Smooth muscle cell (in vitro differentiated cells): ENCODE measurements at regions not wholly inside any gene's neighbourhood (a gene's known extent, or its start where the extent isn't known, plus 50 kb on each side); places are given as distances from the start of the nearest gene placed in this dataset.

Experiments
- DNase-seq: peaks from one replicate; lab custom pipeline; 2025; ENCODE audit not compliant: unreplicated experiment; lab: John Stamatoyannopoulos, UW
- H2AFZ ChIP-seq: fragments of 200-600 bp; sonication (generic); 2 replicates; pipeline ENCODE4 v1.6.0; 2016; ENCODE audit warnings: antibody characterized with exemption, low read depth, mild to moderate bottlenecking
- H3F3A ChIP-seq: fragments of 200-600 bp; sonication (generic); 2 replicates; pipeline ENCODE4 v1.6.0; 2017; ENCODE audit warnings: antibody characterized with exemption, low read depth
- H3K27ac ChIP-seq: fragments of 200-600 bp; sonication (generic); 2 replicates; pipeline ENCODE4 v1.5.1; 2016; ENCODE audit warnings: low read depth, mild to moderate bottlenecking
- H3K27me3 ChIP-seq: fragments of 200-600 bp; sonication (generic); 2 replicates; pipeline ENCODE4 v1.6.1; 2016; ENCODE audit warnings: low read depth, mild to moderate bottlenecking
- H3K36me3 ChIP-seq: fragments of 200-600 bp; sonication (generic); 2 replicates; pipeline ENCODE4 v1.5.1; 2016; ENCODE audit warnings: low read depth
- H3K4me1 ChIP-seq: fragments of 200-600 bp; sonication (generic); 2 replicates; pipeline ENCODE4 v1.5.1; 2016; ENCODE audit warnings: low read depth
- H3K4me2 ChIP-seq: fragments of 200-600 bp; sonication (generic); 2 replicates; pipeline ENCODE4 v1.6.0; 2016; ENCODE audit warnings: mild to moderate bottlenecking
- H3K4me3 ChIP-seq: fragments of 200-600 bp; sonication (generic); 2 replicates; pipeline ENCODE4 v1.5.1; 2016; ENCODE audit warnings: mild to moderate bottlenecking
- H3K79me2 ChIP-seq: fragments of 200-600 bp; sonication (generic); 2 replicates; pipeline ENCODE4 v1.6.0; 2016; ENCODE audit warnings: low read depth, mild to moderate bottlenecking
- H3K9ac ChIP-seq: fragments of 200-600 bp; sonication (generic); 2 replicates; pipeline ENCODE4 v1.6.0; 2016; ENCODE audit warnings: low read depth
- H3K9me3 ChIP-seq: fragments of 200-600 bp; sonication (generic); replicated peaks from 2 replicates; pipeline ENCODE4 v1.5.1; 2016; ENCODE audit warnings: low read depth
- H4K20me1 ChIP-seq: fragments of 200-600 bp; sonication (generic); 2 replicates; pipeline ENCODE4 v1.6.0; 2016; ENCODE audit warnings: low read depth
- WGBS: methylation state at CpG from one replicate; pipeline ENCODE4 v1.1.7; 2016; ENCODE audit warnings: low lambda C conversion rate; 5-methylcytosine and 5-hydroxymethylcytosine counted together
- TF ChIP-seq, protein P1 (sequence below): fragments of 200-600 bp; sonication (generic); IDR thresholded peaks from 2 replicates; pipeline ENCODE4 v1.5.1; 2017; ENCODE audit warnings: borderline replicate concordance, mild to moderate bottlenecking, antibody characterized with exemption; ENCODE audit not compliant: insufficient read depth, poor library complexity, severe bottlenecking

GRCh38 chr4:114472269-114473032 lies 126.2 kb upstream of the UGT8 start:
- no peak for DNase-seq
- WGBS, result 90% methylated on average over 9 of the region's 9 CpGs
- no peak overlapping the region for H3K4me2 ChIP-seq
- no peaks in the 10 kb centered on the region for H3K4me1 ChIP-seq
- TF ChIP-seq, protein P1, sequence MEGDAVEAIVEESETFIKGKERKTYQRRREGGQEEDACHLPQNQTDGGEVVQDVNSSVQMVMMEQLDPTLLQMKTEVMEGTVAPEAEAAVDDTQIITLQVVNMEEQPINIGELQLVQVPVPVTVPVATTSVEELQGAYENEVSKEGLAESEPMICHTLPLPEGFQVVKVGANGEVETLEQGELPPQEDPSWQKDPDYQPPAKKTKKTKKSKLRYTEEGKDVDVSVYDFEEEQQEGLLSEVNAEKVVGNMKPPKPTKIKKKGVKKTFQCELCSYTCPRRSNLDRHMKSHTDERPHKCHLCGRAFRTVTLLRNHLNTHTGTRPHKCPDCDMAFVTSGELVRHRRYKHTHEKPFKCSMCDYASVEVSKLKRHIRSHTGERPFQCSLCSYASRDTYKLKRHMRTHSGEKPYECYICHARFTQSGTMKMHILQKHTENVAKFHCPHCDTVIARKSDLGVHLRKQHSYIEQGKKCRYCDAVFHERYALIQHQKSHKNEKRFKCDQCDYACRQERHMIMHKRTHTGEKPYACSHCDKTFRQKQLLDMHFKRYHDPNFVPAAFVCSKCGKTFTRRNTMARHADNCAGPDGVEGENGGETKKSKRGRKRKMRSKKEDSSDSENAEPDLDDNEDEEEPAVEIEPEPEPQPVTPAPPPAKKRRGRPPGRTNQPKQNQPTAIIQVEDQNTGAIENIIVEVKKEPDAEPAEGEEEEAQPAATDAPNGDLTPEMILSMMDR, result no peak
- no peaks in the 10 kb centered on the region for H3K27me3 ChIP-seq
- no peaks in the 10 kb centered on the region for H3K9me3 ChIP-seq
- no peak overlapping the region for H2AFZ ChIP-seq
- H3K79me2 ChIP-seq, result no peaks in the 10 kb centered on the region
- H4K20me1 ChIP-seq, result no peaks in the 10 kb centered on the region
- H3K9ac ChIP-seq, result no peak overlapping the region
- H3F3A ChIP-seq, result no peaks in the 10 kb centered on the region
- no peak overlapping the region for H3K4me3 ChIP-seq
- H3K36me3 ChIP-seq, result no peaks in the 10 kb centered on the region
- H3K27ac ChIP-seq, result no peak overlapping the region

DNA sequence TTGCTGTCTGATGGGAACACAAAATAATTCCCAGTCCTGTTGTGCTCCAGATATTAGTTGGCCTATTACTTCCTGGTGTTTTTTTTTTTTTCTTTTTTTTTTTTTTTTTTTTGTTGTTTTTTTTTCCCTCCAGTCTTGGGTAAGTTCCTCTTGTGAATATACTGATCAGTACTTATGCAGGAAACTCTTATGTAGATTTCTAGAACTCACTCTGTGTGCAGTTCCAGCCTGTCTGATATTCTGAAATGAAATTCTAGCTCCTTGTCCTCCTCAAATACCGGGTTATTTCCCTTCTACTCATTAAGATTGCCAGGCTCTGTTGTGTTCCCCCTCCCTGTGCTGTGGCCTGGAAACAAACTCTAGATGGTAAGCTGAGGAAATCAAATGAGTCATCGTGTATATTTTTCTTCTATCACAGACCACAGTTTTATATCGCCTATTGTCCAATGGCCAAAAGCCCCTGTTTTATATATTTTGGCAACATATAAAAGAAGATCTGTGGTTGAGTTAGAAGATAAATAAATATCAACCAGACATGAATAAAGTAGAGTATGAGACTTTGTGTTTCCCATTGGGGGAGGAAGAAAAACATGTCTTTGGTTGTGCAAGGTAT lies 124.3 kb upstream of the UGT8 start:
- DNase-seq, result no peak
- no peaks in the 10 kb centered on the region for H4K20me1 ChIP-seq
- H3K9me3 ChIP-seq, result no peaks in the 10 kb centered on the region
- WGBS, result 86% methylated on average over 3 of the region's 3 CpGs
- no peaks in the 10 kb centered on the region for H3K79me2 ChIP-seq
- H3K36me3 ChIP-seq, result no peaks in the 10 kb centered on the region
- H3F3A ChIP-seq, result no peaks in the 10 kb centered on the region
- H3K9ac ChIP-seq, result no peak overlapping the region
- no peaks in the 10 kb centered on the region for H3K27me3 ChIP-seq
- H3K27ac ChIP-seq, result no peak overlapping the region
- H2AFZ ChIP-seq, result no peak overlapping the region
- H3K4me3 ChIP-seq, result no peak overlapping the region
- H3K4me1 ChIP-seq, result no peaks in the 10 kb centered on the region
- no peak overlapping the region for H3K4me2 ChIP-seq
- TF ChIP-seq, protein P1, result no peak

DNA sequence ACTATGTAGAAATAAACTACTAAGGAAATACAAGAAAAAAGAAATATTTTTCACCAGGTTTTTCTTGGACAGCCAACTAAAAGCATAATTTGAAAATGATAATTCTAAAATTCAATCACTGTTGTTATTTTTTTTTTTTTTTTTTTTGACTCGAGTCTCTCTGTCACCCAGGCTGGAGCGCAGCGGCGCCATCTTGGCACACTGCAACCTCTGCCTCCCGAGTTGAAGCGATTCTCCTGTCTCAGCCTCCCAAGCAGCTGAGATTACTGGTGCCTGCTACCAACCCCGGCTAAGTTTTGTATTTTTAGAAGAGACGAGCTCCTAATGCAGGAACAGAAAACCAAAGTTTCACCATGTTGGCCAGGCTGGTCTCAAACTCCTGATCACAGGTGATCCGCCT lies 122.3 kb upstream of the UGT8 start:
- Histone ChIP-seq H3K27me3 (no peaks in the 10 kb centered on the region), H3K4me3 (no peak overlapping the region), H3K4me1 (no peaks in the 10 kb centered on the region), H3K36me3 (no peaks in the 10 kb centered on the region), H2AFZ (no peak overlapping the region), H3F3A (no peaks in the 10 kb centered on the region), H3K4me2 (no peak overlapping the region), H3K9me3 (no peaks in the 10 kb centered on the region), H4K20me1 (no peaks in the 10 kb centered on the region), H3K79me2 (no peaks in the 10 kb centered on the region), H3K27ac (no peak overlapping the region), H3K9ac (no peak overlapping the region)
- DNase-seq, result no peak
- 92% methylated on average over 9 of the region's 9 CpGs for WGBS
- TF ChIP-seq, protein P1, result no peak

GRCh38 chr4:114479595-114479994 lies 119.0 kb upstream of the UGT8 start:
- Histone ChIP-seq H2AFZ (no peak overlapping the region), H3K36me3 (no peaks in the 10 kb centered on the region), H3K79me2 (no peaks in the 10 kb centered on the region), H3K4me2 (no peak overlapping the region), H4K20me1 (no peaks in the 10 kb centered on the region), H3K4me1 (no peaks in the 10 kb centered on the region), H3K4me3 (no peak overlapping the region), H3K9ac (no peak overlapping the region), H3F3A (no peaks in the 10 kb centered on the region), H3K27ac (no peak overlapping the region), H3K9me3 (no peaks in the 10 kb centered on the region), H3K27me3 (no peaks in the 10 kb centered on the region)
- TF ChIP-seq, protein P1, result no peak
- no peak for DNase-seq
- WGBS, result 74% methylated on average over 3 of the region's 3 CpGs
